ENCODE measurements at regions not wholly inside any gene's neighbourhood (a gene's known extent, or its start where the extent isn't known, plus 50 kb on each side); places are given as distances from the start of the nearest gene placed in this dataset.

DNA sequence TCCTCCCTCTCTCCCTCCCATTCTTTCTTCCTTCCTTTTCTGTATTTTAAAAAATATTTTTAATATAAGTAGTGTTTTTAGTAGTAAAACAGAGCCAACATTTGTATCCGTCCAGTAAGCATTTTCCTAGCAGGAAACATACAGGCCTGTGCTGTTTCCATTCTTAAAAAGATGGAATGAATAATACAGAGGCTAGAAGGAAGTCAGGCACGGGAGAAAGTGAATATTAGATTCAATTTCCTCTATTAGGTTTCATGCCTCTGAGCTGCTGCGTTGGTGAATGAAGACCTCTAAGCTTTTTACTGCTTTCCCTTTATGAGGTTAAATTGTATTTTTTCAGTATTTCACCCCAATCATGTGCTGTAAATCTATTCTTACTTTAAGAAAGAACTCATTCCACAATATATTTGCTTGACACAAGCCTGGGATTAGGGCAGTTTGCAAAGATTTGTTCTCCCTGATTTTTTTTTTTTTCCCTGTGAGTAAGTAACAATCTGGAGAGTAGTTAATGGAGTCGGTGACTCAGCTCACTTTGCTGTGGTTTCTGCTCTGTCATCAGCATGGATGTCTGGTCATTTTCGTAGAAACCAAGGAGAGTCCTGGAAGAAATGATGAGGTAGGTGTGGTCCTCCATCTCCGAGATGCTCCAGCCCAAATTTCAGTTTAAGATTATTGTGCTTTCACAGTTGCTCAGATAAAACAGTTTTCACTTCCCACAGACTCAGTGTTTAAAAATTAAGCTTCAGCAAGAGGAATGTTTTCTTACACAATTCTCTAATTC, 76.1 kb upstream of the PITRM1 start:
- peak in 2 of 56 donors; percentile 12 to 19 for DNase-seq

DNA sequence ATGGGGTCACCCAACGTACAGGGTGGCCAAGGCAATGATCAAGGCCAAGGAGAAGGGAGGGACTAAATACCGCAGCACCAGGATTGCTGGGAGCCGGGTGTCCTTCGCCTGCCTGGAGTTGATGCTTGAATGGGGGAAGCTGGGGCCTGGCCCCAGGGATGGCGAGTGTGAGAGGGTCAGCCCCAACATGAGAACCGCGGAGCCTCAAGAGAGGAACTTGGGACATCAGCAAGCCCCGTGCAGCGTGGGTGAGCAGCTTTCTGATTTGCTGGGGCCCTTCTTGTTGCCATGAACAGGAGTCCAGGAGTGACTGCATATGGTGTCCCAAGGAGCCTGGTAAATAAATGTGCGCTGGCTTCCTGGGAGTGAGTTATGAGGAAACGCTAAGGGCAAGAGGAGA, 72.8 kb upstream of the PITRM1 start:
- DNase-seq, result no peak

DNA sequence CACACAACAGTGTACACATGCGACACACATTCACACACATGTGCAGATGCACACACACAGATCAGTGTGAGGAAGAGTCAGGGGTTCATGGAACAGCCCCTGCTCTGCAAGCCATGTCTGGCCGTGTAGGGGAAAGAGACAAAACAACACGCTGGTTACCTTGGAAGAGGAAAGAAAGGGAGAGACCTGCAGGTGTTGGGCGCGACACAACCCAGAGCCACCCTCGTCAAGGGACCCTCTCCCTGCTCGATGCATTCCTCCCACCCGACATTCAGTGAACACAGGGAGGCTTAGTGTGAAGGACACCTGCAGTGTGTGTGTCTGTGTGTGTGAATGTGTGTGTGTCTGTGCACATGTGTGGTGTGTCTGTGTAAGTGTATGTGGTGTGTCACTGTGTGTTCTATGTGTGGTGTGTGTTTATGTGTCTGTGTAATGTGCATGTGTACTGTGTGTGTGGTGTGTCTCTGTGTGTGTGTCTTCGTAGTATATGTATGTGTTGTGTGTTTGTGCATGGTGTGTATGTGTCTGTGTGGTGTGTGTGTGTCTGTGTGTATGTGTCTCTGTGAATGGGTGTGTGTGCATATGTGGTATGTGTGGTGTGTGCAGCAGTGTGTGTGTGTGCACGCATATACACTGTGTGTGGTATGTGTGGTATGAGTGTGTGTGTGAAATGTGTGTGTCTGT, 69.5 kb upstream of the PITRM1 start:
- no peak for DNase-seq

DNA sequence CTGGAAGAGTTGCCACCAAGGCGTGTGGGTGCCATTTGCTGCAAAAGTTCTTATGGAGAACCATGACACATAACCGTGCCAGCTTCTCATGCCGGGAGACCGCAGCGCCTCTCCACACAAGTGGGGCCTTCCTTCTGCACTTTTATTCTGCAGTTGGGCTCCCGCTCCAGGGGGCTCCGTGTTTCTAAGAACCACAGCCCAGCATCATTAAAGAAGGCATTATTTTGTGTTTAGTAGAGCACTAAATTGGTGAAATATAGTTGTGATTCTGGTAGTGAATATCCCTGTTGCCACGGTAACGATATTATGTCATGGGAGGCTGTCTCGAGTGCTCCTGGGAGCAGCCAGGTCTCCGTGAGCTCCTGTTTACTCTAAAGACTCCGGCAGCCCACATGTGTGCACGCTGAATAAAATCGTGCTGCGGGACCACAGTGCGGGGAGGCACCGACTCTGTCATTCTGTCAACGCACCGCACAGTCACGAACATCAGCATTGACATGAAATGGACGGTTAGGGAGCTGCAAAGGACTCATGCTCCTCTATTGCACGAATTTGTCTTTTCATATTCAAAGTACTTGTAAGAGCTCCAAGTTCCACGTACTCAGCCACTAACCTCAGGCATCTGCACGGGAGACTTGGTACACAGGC, 68.8 kb upstream of the PITRM1 start:
- DNase-seq, result peak in 14 of 56 donors; percentile 12 to 53 (median 22)

DNA sequence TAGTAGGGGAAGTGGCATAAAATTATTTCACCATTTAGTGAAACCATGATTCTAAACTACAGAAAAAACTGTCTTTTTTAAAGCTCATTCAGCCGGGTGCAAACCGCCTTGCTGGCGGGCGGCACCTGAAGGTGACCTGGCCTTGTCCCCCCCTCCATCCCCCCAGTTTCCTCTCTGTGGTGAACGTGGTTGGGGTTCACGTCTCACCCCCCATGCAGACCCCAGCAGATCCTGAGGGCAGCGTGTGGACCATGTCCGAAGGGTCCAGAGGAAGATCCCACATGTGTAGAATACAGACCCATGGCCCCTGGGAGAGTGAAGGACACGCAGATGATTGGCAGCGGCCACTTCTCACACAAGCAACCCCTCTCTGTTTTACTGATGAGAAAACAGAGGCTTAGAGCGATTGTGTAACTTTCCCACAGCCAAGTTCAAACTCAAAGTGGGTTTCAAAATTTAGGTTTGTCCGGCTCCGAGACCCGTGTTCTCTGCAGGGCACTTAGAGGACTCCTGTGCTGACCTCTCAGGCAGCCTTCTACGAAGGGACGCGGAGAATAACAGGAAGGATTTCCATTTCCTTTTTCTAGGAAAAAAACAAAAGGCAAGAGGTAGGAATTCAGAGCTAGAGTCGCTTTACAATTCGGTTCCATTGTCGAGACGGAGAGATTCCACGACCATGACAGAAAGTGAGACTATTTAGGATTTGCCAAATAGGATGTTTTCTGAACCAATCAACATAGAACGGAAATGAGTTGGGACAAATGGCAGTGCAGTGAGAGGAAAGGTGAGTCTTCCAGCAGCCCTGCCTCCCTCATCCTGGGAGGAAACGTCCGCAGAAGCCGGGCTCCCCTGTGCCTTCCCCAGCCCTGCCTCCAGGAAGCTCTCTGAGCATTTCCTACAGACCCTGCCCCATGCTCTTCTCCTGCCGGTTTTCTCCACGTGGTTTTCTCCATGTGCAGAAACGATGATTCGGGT, 67.6 kb upstream of the PITRM1 start:
- DNase-seq, result no peak

DNA sequence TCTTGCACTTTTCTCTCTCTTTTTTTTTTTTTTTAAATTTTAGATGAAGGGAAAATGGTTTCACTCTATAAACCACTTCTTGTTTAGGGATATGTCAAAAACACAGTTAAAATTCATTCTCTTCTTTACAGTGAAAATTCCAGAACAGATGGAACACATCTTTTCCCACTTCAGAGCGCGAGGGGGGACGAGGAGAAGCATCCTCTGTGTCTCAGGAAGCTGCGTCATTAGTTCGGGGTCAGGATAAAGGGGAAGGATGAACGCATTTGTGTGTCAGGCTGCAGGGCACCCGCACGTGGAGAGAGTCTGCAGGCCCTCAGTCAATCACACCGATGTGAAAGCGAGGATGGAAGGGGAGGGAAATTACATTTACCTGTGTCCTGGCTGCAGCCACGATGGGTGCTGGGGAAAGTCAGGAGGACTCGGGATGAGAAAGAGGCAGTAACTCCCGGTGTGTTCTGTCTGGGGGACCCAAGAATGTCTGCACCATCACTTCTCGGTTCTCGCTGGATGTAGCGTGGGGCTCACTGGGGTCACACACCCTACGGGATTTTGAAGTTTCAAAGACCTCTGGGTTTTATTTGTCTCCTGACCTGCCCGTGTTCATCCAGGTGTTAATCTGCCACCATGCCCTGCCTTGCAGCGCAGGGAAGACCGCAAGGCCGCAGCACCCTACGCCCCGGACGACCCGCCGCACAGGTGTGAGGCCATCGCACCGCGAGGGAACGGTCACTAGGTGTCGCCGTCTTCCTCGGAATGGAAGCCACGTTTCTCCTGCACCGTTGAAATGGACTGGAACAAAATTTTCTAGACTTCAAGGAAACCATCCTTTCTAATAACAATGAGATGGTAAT, 66.7 kb upstream of the PITRM1 start:
- DNase-seq, result peak in 40 of 56 donors; percentile 4 to 73 (median 30)

DNA sequence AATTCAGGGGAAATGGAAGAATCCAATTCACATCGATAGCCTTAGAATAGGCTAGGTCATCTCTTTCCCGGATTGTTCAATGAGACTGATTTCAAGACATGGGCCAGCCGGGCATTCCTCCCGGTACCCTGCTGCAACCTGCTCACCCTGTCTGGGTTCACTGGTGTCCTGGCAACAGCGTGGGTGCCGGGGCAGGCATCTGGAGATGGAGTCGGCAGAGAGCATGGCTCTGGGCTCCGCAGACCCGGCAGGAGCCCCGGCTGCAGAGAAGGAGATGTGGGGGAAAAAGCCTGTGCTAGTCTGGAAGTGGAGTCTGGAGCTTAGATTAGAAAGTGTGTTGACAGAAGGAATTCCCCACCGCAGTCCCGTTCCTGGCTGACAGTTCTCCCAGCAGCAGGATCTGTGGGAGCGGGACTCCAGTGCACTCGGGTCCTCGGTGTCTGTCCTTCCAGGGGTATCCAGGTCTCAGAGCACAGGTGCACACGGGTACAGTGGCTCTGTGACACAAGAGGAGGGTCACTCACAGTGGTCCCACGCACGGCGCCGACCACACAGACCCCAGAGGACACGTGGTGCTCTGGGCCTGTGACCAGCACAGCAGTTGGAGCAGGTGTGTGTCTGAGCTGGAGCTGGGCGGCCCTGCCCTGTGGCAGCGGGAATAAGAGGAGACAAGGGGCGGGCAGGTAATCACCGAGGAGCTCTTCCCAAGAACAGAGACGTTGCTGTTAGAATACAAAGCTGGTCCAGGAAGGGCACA, 65.7 kb upstream of the PITRM1 start:
- no peak for DNase-seq

DNA sequence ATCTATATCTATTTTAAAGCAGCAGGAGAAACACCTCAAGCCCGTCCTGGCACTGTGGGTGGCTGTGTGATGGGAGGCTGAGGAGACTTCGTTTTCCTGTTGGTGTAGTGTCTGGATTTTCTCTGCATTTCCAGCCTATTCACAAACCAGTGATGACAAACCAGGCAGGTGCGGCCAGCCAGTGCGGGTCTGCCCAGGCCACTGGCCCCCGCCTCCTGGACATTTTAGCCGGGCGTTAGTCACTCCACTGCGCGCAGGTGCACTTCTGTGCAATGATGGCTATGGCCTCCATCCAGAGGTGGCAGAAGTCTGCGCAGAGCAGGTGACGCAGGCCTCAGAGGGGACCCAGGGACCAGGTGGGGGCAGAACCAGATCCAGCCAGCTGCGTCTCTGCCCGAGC, 64.9 kb upstream of the PITRM1 start:
- no peak for DNase-seq

DNA sequence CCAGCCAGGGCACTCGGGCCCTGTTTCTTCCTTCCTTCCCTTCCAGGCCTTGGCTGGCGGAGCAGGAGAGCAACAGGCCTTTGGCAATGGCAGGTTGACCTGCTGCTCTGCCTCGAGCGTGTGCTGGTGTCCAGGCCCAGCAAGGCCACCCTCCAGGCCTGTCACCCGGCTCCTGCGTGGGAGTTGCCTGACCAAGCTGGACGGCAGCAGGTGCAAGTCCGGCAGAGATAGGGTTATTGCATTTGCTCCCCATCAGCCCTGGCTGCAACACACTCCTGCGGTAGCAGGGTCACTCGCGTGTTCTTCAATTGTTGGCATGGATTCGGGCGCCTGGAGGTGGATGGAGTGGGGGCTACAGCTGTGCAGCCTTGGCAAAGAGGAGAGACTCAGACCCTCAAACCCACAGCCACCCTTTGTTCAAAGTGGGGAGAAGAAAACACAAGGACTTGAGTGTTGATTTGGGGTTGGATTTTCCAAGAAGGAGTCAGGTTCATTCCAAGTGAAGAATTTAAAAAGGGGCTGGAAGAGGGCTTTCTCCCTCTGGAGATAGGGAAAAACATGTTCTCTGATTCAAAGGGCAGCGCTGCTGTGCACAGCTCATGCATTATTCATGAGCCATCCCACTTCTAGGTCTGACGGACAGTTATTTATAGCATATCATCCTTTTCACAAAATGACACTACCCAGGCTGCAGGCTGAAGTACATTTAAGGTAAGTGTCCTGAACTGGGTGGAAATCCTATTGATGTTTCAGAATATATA, 64.2 kb upstream of the PITRM1 start:
- DNase-seq, result no peak

DNA sequence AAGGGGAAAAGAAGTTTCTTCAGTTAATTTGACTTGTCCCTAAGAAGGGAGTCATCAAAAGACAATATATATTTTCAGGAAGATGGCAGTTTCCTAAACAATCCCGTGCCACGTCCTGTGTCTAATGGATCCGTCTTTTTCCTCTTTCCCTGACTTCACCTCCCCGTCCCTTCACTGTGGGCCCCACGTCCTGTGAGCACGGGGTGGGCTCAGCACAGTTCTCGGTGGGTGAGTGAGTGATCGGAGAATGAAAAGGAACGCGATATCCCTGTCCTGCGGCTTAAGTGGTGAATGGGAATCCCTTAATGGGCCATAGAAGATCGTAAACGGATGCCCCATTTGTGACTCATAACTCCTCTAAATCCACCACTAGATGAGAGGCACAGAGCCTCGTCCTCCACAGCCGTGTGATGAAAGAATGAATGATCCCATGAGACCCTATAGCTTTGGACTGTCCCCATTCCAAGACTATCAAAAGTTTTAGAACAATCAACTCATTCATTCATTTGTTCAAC, 63.5 kb upstream of the PITRM1 start:
- no peak for DNase-seq

DNA sequence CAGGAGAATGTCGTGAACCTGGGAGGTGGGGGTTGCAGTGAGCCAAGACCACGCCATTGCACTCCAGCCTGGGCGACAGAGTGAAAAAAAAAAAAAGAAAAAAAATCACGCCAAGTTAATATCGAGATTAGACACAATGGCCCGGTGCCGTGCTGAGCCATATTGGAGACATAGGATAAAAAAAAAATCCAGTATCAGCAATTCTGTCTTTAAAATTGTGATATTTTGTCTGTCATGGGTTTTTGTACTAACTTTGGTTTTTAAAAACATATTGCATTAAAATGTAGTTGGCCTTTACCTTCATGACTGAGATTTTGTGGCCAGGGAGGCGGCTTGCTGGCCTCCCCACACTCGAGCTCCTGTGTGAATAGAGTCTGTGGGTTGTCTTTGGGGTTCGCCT, 62.8 kb upstream of the PITRM1 start:
- DNase-seq, result no peak

DNA sequence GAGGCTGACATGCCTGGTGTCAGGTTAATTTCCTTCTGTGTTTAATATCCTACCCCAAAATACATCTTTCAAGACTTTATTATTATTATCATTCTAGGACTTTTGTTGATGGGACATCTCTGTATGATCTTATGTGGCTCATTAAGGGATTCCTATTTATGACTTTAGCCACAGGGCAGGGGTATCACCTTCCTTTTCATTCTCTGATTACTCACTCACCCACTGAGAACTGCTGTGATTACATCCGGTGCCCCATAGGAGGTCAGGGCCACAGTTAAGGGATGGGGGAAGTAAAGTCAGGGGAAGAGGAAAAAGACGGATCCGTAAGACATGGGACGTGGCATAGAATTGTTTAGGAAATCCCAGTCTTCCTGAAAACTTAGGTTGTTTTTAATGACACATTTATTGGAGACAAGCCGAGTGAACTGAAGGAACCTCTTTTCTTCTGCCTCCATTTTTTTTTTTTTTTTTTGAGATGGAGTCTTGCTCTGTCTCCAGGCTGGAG, 61.0 kb upstream of the PITRM1 start:
- DNase-seq, result no peak

DNA sequence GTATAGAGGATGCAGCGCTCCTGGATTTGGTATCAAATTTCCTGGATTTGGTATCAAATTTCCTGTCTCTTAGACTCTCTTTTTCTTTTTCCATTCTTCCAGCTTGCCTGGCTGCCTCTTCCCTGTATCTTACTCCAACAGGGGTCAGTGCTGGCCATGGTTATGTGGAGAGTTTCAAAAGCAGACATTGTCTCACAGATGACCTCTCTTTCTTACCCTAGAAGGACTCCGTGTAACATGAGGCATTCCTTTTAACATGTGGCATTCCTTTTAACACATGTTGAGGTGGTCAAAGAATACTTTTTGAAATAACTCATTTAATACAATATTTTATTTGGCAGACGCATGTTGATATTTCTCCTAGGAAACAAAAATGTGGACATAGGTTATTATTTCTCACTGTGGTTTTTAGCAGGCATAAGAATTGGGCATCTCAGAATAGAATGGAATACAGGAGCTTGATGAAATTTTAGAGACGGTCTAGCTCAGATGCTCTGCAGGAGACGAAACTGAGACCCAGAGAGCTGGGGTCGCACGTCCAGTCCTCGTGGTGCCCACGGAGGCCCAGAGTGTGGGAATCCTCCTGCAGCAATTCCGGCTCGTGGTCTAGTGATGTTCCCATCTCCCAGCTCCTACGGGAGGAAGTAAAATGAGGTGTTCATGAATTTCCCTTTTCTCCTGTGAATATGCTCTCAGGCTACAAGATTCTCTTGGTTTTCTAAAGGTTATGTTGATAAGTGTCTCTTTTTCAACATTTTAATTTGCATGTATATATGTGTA, 59.6 kb upstream of the PITRM1 start:
- no peak for DNase-seq

DNA sequence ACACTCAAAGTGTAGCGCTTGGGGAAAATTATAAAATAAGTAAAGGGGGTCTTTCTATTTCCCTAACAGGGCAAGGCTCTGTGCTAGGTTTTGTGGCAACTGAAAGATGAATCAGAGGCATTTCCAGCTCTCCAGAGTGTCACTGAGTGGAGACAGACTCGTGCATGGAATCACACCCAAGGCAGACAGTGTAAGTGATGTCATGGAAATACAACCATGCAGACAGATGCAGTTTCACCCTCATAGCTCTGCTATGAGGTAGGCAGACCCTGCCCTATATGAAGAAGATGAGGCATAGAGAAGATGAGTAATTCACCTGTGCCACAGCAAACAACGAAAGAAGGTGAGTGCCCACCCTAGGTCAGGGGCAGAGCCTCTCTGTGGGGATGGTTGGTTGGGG, 57.2 kb upstream of the PITRM1 start:
- no peak for DNase-seq

DNA sequence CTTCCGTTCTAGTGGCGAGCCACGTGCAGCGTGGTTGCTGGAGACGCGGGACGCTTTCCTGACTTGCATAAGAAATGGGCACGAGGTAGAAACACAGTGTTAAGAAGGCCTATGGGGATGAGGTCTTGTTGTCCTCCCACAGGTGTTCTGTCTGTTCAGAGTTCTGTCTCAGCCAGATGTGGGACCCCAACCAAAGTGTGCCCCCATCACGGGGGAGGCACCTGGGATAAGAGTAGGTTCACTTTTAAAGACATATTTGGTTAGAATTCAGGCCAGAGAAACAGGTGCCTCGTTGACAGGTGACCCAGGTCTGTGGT, 56.0 kb upstream of the PITRM1 start:
- DNase-seq, result no peak

DNA sequence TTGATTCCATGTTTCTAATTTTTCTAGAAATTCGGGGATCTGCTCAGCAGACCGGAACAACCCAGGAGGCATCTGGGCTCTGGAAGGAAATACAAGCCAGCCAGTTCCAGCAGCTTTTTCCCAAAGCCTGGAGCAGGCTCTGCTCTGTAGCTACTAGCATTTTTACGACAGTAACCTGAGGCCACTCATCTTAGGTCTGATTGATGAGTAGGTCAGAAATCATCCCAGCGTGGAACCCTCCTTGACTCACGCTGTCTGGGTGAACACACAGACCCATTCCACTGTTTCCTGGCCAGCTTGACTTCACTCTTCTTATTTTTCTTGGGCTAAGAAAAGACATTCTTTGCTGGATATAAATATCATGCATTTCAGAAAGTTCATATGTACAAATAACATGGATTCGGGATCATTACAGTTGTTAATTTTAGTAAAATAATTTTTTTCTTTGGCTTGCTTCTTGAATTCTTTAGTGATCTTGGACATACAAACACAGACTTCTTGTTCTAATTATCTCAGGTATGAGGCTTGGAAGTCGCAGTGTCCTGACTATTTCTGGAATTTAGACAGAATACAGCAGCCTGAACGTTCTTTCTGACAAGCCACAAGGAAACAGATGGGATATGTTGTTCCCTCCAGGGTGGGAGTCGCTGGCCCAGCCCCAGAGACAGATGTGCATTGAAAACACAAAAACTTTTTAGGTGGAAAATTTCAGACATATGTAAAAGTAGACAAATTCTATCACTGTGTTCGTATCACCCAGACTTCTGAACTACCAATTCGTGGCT, 54.6 kb upstream of the PITRM1 start:
- DNase-seq, result no peak

DNA sequence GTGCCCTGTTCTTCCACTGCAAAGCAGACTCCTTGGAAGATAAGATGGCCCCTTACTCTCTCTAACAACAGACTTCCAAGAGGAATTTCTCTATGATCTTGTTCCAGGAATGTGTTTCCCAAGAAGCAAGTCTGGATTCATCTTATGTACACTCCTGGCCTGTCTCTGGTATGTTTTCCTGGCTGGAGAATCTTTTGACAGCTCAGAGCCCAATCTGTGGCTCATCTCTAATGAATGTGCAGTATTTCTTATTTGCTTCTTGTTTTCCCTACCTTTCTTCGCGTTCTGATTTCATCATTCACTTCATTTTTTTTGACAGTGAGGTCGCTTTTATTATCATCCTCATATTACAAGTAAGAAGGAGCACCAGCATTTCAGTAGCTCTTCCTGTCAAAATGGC, 53.0 kb upstream of the PITRM1 start:
- DNase-seq, result no peak

All from amygdala (tissue), 56 donors.